22Rv1 (cell line): ENCODE measurements at regions not wholly inside any gene's neighbourhood (a gene's known extent, or its start where the extent isn't known, plus 50 kb on each side); places are given as distances from the start of the nearest gene placed in this dataset.

Experiments
- CTCF ChIP-seq: fragments of 450-650 bp; IDR thresholded peaks from 2 replicates; pipeline ENCODE4 v1.5.1; 2017; ENCODE audit warnings: mild to moderate bottlenecking
- ZFX ChIP-seq: fragments of 450-650 bp; IDR thresholded peaks from 2 replicates; pipeline ENCODE4 v1.6.1; 2017; ENCODE audit warnings: antibody characterized with exemption, borderline replicate concordance

- no peak for TF ChIP-seq CTCF
- TF ChIP-seq ZFX, result no peak
Measured at GRCh38 chr16:85423631-85424030, 189.5 kb upstream of the GSE1 start.
